ENCODE measurements at regions not wholly inside any gene's neighbourhood (a gene's known extent, or its start where the extent isn't known, plus 50 kb on each side); places are given as distances from the start of the nearest gene placed in this dataset.

- ATAC-seq, result no peak
Measured at GRCh38 chr12:92362785-92363184, 217.1 kb upstream of the BTG1 start.

GRCh38 chr12:92362126-92362525 is 216.5 kb upstream of the BTG1 start:
- no peak for ATAC-seq

More at GRCh38 chr12:92362785-92363184, 217.1 kb upstream of the BTG1 start:
- TF ChIP-seq POU6F1 (CRISPR knock-in tag; IDR thresholded peaks at IDR 0.05; ENCODE audit: borderline replicate concordance, low read depth) (no peak), TSHZ2 (CRISPR knock-in tag; IDR thresholded peaks at IDR 0.05) (no peak), ZFP3 (CRISPR knock-in tag; IDR thresholded peaks at IDR 0.05) (no peak), TOX (CRISPR knock-in tag; IDR thresholded peaks at IDR 0.05; ENCODE audit: borderline replicate concordance) (no peak), BACH2 (CRISPR knock-in tag; IDR thresholded peaks at IDR 0.05; ENCODE audit: borderline replicate concordance) (no peak), ESRRG (CRISPR knock-in tag; IDR thresholded peaks at IDR 0.05) (no peak), ZNF70 (CRISPR knock-in tag; IDR thresholded peaks at IDR 0.05) (no peak), GLIS3 (CRISPR knock-in tag; IDR thresholded peaks at IDR 0.05) (no peak)

GRCh38 chr12:92360543-92360942 is 214.9 kb upstream of the BTG1 start:
- ATAC-seq, result no peak
- TF ChIP-seq CREB5 (CRISPR knock-in tag; IDR thresholded peaks at IDR 0.05; ENCODE audit: low read depth) (no peak), TOX (CRISPR knock-in tag; IDR thresholded peaks at IDR 0.05; ENCODE audit: borderline replicate concordance) (no peak), ZFP30 (CRISPR knock-in tag; IDR thresholded peaks at IDR 0.05) (no peak), ZNF70 (CRISPR knock-in tag; IDR thresholded peaks at IDR 0.05) (no peak), ZFP3 (CRISPR knock-in tag; IDR thresholded peaks at IDR 0.05) (no peak), BACH2 (CRISPR knock-in tag; IDR thresholded peaks at IDR 0.05; ENCODE audit: borderline replicate concordance) (no peak), TSHZ2 (CRISPR knock-in tag; IDR thresholded peaks at IDR 0.05) (no peak), CSRNP3 (CRISPR knock-in tag; IDR thresholded peaks at IDR 0.05) (no peak), GLIS3 (CRISPR knock-in tag; IDR thresholded peaks at IDR 0.05) (no peak), OSR1 (CRISPR knock-in tag; IDR thresholded peaks at IDR 0.05) (no peak)

More at GRCh38 chr12:92362126-92362525, 216.5 kb upstream of the BTG1 start:
- TF ChIP-seq POU6F1 (CRISPR knock-in tag; IDR thresholded peaks at IDR 0.05; ENCODE audit: borderline replicate concordance, low read depth) (no peak), ISL1 (CRISPR knock-in tag; IDR thresholded peaks at IDR 0.05) (no peak), PPARA (CRISPR knock-in tag; IDR thresholded peaks at IDR 0.05; ENCODE audit: borderline replicate concordance) (no peak), TOX (CRISPR knock-in tag; IDR thresholded peaks at IDR 0.05; ENCODE audit: borderline replicate concordance) (no peak), ARNTL (CRISPR knock-in tag; IDR thresholded peaks at IDR 0.05; ENCODE audit: borderline replicate concordance, low read depth) (no peak), TCF4 (CRISPR knock-in tag; IDR thresholded peaks at IDR 0.05; ENCODE audit: borderline replicate concordance) (no peak), CREB5 (CRISPR knock-in tag; IDR thresholded peaks at IDR 0.05; ENCODE audit: low read depth) (no peak), CSRNP3 (CRISPR knock-in tag; IDR thresholded peaks at IDR 0.05) (no peak), ESRRG (CRISPR knock-in tag; IDR thresholded peaks at IDR 0.05) (no peak), CSDC2 (CRISPR knock-in tag; IDR thresholded peaks at IDR 0.05) (no peak), OSR1 (CRISPR knock-in tag; IDR thresholded peaks at IDR 0.05) (no peak)

Data from SK-N-SH treated with all-trans-retinoic acid at 6 μM for 48 hours (cell line).